HFF-Myc (cell line): ENCODE measurements at regions not wholly inside any gene's neighbourhood (a gene's known extent, or its start where the extent isn't known, plus 50 kb on each side); places are given as distances from the start of the nearest gene placed in this dataset.

Source experiments
- DNase-seq: peaks from one replicate; pipeline ENCODE4 v3.0.0-alpha.2; 2011; ENCODE audit warnings: low read depth; ENCODE audit errors: extremely low read depth
- H3K4me3 ChIP-seq: replicated peaks from 2 replicates; pipeline ENCODE4 v1.5.1; 2011; ENCODE audit warnings: low read depth, mild to moderate bottlenecking, control low read depth, low read length
- CTCF ChIP-seq: IDR thresholded peaks from 2 replicates; pipeline ENCODE4 v1.5.1; 2012; ENCODE audit warnings: mild to moderate bottlenecking, low read depth, low read length, control low read depth; ENCODE audit errors: missing control alignments

- DNase-seq, result no peak
- no peak for TF ChIP-seq CTCF
- H3K4me3 ChIP-seq, result no peak overlapping the region
Observed at GRCh38 chr19:32165141-32165540, 180.3 kb upstream of the ZNF507 start.

- TF ChIP-seq CTCF, result no peak
- no peak for DNase-seq
- no peak overlapping the region for H3K4me3 ChIP-seq
Observed at GRCh38 chr19:32165750-32166149, 179.7 kb upstream of the ZNF507 start.

- no peak for TF ChIP-seq CTCF
- DNase-seq, result no peak
- no peak overlapping the region for H3K4me3 ChIP-seq
Observed at GRCh38 chr19:32166238-32166637, 179.2 kb upstream of the ZNF507 start.

GRCh38 chr19:32168111-32168510 lies 177.3 kb upstream of the ZNF507 start:
- no peak overlapping the region for H3K4me3 ChIP-seq
- no peak for DNase-seq
- no peak for TF ChIP-seq CTCF

DNA sequence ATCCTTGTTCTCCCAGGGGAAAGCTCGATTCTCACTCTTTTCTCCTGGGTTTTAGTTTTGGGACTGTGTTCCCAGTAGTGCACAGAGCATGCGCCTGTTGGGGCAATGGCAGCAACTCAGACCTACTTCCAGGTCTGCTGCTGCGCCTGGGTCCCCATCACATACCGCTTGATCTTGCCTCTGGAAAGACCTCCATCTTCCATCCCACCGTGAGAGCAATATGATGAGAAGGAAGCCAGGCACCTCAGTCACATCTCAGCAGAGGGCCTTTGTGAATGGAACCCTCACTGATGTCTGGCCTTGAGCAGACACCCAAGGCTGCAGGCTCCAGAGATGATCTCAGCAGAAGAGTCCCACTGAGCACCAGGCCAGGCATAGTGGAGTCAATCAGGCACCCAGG lies 176.8 kb upstream of the ZNF507 start:
- TF ChIP-seq CTCF, result no peak
- no peak overlapping the region for H3K4me3 ChIP-seq
- DNase-seq, result no peak

GRCh38 chr19:32171719-32172151 lies 173.7 kb upstream of the ZNF507 start:
- no peak overlapping the region for H3K4me3 ChIP-seq
- TF ChIP-seq CTCF, result no peak
- no peak for DNase-seq

DNA sequence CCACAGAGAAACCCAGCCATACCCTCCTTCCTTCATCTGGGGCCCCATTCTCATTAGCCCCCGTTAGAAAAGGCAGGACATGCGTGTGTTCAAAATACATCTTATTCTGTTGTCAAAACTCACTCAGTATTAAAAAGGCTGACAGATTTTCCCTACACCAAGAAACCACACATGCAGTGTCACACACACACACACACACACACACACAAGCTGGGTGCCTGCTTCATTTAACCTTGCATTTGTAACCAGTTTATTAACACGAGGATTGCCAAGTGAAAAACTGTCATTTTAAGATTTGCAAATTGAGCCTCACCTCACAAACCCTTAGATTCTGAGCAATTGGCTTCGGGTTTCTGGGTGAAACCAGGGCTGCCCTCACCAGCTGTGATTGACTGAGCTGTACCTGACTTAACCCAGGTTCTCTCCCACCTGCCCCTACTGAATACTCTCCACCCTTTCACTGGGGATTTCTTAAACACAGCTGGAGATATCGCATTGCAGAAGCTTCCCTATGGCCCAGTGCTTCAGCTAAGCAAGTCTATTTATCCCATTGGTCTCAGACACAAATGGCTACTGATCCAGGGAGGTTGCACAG lies 172.7 kb upstream of the ZNF507 start:
- no peak for DNase-seq
- no peak overlapping the region for H3K4me3 ChIP-seq
- TF ChIP-seq CTCF, result no peak
